GM10266 (cell line): ENCODE measurements at regions not wholly inside any gene's neighbourhood (a gene's known extent, or its start where the extent isn't known, plus 50 kb on each side); places are given as distances from the start of the nearest gene placed in this dataset.

Source experiments
- DNase-seq: peaks from one replicate; pipeline ENCODE4 v3.0.0; 2012; ENCODE audit errors: extremely low spot score
- TF ChIP-seq, protein P1 (sequence below): IDR thresholded peaks from 2 replicates; pipeline ENCODE4 v1.5.1; 2012; ENCODE audit warnings: mild to moderate bottlenecking, low read depth; ENCODE audit not compliant: control insufficient read depth, insufficient read depth; ENCODE audit errors: missing control alignments

DNA sequence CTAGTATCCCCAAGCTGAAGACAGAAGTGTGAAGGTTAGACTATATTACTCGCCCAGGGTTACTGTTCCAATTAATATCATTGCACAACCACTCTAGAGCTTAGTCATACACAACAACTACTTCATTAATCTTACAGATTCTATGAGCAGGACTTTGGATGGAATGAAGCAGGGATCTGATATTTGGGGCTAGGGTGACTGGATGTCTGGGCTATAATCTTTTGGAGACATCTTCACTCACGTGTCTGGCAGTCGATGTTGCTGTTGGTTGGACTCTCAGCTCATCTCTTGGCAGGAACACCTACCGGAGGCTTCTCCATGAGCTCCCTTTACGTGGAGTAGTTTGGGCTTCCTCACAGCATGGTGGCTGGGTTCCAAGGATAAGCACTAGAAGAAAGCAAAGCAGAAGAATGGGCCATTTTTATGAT is 519.2 kb upstream of the B3GALT2 start:
- DNase-seq: no peak
- TF ChIP-seq, protein P1, sequence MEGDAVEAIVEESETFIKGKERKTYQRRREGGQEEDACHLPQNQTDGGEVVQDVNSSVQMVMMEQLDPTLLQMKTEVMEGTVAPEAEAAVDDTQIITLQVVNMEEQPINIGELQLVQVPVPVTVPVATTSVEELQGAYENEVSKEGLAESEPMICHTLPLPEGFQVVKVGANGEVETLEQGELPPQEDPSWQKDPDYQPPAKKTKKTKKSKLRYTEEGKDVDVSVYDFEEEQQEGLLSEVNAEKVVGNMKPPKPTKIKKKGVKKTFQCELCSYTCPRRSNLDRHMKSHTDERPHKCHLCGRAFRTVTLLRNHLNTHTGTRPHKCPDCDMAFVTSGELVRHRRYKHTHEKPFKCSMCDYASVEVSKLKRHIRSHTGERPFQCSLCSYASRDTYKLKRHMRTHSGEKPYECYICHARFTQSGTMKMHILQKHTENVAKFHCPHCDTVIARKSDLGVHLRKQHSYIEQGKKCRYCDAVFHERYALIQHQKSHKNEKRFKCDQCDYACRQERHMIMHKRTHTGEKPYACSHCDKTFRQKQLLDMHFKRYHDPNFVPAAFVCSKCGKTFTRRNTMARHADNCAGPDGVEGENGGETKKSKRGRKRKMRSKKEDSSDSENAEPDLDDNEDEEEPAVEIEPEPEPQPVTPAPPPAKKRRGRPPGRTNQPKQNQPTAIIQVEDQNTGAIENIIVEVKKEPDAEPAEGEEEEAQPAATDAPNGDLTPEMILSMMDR: no peak

DNA sequence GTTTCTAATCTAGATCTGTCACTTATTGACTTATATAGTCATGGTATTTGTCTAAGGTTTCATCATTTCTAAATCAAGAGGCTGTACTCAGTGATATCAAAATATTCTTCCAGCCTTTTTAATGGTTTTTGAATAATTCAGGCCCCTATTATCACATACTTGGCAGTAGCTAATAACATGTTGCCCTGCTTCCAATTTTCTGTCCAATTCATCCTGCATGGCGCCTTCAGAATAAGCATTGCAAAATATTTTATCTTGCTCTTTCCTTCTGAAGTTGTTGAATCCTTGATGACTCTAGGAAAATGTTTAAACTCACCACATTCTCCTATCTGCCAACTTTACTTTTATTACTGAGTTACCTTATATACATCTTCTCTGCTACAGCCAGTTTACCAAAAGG is 517.2 kb upstream of the B3GALT2 start:
- no peak for DNase-seq
- TF ChIP-seq, protein P1: no peak

DNA sequence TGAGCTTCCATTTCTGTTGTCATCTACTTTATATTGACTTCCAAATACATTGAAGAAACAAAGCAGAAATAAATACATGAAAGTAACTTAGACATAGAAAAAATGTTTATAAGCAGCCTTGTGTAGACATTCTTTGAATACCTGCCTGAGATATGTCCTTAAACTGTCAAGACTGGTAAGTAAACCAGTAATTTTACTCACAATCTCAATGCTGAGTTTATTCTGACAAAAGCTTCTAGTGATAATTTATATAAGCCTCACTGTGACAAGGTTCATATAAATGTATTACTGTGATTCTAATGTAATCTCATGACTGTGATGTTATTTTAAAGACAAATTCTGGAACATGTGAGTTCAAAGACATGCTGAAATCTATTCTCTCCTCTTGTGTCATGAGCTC is 516.7 kb upstream of the B3GALT2 start:
- no peak for DNase-seq
- TF ChIP-seq, protein P1: no peak

DNA sequence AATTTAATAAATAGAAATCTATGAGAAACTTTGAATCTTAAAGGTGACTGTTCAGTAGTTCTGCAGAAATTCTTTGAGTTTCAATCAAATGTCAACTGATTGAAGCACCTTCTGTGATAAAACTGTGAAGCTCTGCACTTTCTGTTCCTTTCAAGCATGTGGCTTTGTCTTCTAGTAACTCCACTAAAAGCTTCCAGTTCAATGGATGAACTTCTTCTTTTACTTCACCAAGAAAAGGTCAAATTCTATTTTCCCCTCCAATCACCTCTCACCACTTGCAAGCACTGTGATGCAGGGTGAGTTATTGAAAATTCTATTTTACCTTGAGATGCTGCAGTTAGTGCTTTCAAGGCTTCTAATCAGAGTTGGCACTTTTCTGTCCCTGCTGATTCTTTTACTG is 515.3 kb upstream of the B3GALT2 start:
- TF ChIP-seq, protein P1: no peak
- no peak for DNase-seq

DNA sequence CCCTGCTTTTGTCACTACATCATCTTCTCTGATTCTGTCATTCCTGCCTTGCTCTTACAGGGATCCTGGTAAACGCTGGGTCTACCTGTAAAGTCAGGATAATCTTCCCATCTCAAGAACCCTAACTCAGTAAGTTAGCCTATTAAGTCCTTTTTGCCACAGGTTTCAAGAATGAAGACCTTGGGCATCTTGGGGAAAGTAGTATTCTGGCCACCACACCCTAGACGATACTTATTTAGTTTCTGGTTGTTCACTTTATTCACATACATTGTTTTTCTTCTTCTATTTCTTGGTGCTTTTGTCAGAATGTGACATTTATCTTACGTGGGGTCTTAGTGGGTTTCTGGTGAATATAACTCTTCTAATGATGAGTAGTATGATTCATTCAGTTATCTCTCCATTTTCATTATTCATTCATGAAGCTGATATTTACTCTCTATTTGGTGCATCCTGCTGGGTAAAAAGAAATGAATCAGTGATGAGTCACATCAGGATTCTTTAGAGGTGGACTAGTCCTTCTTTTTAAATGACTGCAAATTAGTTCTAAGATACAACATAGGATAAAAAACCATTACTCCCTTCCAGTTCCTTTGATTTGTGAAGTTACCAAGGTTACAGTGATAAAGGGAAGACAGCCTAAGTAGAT is 514.4 kb upstream of the B3GALT2 start:
- TF ChIP-seq, protein P1: no peak
- DNase-seq: no peak

DNA sequence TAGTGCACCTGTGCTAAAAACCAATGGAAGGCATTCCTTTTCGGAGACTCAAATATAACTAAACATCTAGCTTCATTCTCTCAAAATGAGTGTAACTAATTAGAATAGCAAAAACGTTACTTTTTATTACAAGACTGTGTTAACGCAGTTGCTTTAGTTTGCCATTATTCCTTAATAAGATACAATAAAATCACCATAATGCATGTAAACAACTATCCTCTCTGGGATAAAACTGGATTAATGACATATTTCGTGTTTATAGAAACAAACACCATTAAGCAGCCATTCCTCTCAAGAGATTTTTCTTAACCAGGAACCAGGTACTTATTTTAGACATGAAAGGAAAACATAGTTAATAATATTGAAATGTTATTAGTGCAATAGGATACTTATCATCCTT is 512.8 kb upstream of the B3GALT2 start:
- DNase-seq: no peak
- TF ChIP-seq, protein P1: no peak

DNA sequence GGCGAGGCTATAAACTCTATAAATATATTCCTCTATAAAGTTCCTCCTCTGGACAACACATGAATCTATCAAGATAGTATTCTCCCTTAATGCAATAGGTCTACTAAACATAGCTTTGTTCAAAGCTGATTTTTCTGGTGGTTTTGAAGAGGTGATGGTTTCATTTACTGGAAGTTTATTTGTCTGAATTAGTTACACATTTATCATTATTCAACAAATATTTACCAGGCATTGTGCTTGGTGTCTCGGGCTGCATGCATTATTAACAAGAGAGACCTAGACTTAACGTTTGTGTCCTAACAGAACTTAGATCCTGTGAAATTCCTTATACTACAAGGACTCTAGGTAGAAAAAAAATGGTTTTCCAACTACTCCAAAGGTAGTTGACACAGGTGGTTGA is 511.4 kb upstream of the B3GALT2 start:
- TF ChIP-seq, protein P1: no peak
- no peak for DNase-seq
